ENCODE measurements at regions not wholly inside any gene's neighbourhood (a gene's known extent, or its start where the extent isn't known, plus 50 kb on each side); places are given as distances from the start of the nearest gene placed in this dataset.
"Not testable (repeated sequence)": the region's sequence is repeated elsewhere in the genome, so short reads cannot be mapped to it uniquely, and the experiment has no call there.

DNA sequence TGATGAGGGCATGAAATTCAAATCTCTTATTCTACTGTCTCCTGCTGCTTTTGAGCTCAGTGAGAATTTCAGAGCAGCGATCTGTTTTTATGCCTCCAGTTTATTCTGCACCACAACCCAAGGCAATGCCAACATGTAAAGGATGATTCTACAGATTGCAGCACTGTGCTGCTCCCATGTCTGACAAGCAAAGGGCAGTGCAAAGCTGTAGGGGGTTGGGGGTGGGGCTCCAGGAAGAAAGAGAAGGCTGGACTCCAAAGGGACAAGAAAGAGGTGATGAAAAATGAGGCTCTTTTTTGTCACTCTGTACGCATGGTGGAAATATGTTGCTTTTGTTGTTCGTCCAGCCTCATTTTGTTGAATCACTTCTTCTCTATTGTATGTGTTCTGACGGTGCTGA is 254.6 kb downstream of the STIM2 start:
- no peak overlapping the region for H3K4me3 ChIP-seq (ENCODE audit: low read depth, low read length)
- DNase-seq (ENCODE audit: low read depth) = no peak
- TF ChIP-seq, protein P1, sequence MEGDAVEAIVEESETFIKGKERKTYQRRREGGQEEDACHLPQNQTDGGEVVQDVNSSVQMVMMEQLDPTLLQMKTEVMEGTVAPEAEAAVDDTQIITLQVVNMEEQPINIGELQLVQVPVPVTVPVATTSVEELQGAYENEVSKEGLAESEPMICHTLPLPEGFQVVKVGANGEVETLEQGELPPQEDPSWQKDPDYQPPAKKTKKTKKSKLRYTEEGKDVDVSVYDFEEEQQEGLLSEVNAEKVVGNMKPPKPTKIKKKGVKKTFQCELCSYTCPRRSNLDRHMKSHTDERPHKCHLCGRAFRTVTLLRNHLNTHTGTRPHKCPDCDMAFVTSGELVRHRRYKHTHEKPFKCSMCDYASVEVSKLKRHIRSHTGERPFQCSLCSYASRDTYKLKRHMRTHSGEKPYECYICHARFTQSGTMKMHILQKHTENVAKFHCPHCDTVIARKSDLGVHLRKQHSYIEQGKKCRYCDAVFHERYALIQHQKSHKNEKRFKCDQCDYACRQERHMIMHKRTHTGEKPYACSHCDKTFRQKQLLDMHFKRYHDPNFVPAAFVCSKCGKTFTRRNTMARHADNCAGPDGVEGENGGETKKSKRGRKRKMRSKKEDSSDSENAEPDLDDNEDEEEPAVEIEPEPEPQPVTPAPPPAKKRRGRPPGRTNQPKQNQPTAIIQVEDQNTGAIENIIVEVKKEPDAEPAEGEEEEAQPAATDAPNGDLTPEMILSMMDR (IDR thresholded peaks at IDR 0.05; ENCODE audit: insufficient read depth, low read length) = no peak

DNA sequence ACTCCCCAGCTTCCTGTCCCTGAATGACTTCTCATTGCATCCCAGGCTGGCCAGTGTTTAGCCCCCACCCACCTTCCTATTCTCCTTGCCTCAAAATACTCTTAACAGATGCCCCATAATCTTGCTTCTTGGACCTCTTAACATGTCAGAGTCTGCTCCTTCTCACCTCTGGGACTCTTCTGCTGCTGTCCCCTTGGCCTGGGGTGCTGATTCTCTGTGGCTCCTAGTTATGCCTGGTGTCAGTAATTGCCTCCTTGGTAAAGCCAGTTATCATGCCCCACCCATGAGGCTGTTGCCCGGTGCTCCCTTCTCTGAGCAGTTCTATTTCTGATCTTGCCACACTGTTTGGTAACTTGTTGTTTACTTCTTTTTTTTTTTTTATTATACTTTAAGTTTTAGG is 256.8 kb downstream of the STIM2 start:
- TF ChIP-seq, protein P1 (IDR thresholded peaks at IDR 0.05; ENCODE audit: insufficient read depth, low read length) = no peak
- H3K4me3 ChIP-seq (ENCODE audit: low read depth, low read length) = no peak overlapping the region
- DNase-seq (ENCODE audit: low read depth) = no peak

- DNase-seq (ENCODE audit: low read depth) = no peak
- TF ChIP-seq, protein P1 (IDR thresholded peaks at IDR 0.05; ENCODE audit: insufficient read depth, low read length) = no peak
- H3K4me3 ChIP-seq (ENCODE audit: low read depth, low read length) = no peak overlapping the region
Measured at GRCh38 chr4:27119239-27119638, 258.6 kb downstream of the STIM2 start.

GRCh38 chr4:27121830-27122229 is 261.2 kb downstream of the STIM2 start:
- TF ChIP-seq, protein P1 (IDR thresholded peaks at IDR 0.05; ENCODE audit: insufficient read depth, low read length) = no peak
- no peak for DNase-seq (ENCODE audit: low read depth)
- H3K4me3 ChIP-seq (ENCODE audit: low read depth, low read length) = no peak overlapping the region

DNA sequence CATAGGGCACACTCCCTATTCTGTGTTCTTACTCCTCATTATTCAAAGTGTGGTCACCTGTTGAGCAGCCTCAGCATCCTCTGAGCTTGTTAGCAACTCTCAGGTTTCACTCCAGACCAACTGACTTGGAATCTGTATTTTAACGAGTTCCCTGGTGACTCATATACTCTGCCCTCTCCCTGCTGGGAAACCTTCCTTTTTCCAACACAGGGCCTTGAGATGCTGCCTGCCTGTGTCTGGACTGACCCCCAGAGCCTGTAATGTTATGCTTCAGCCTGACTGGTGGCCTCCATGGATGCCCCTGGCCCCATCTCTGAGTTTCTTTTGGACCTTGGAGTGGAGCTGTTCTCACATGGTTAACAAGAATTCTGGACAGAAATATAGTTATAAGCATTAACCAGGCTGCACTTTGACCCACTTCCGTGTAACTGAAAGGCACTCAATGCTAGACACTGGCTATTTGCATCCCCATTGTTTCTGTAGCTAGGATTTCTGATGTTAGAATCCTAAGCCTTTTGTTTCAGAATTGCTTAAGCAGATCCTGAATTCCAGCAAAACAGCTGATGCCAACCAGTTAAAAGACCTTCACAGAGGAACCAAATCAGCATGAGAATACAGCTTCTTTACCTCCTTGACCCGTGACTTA is 262.6 kb downstream of the STIM2 start:
- DNase-seq (ENCODE audit: low read depth) = no peak
- H3K4me3 ChIP-seq (ENCODE audit: low read depth, low read length) = no peak overlapping the region
- TF ChIP-seq, protein P1 (IDR thresholded peaks at IDR 0.05; ENCODE audit: insufficient read depth, low read length) = no peak

- DNase-seq (ENCODE audit: low read depth) = no peak
- TF ChIP-seq, protein P1 (IDR thresholded peaks at IDR 0.05; ENCODE audit: insufficient read depth, low read length) = no peak
- no peak overlapping the region for H3K4me3 ChIP-seq (ENCODE audit: low read depth, low read length)
Measured at GRCh38 chr4:27123769-27124124, 263.1 kb downstream of the STIM2 start.

DNA sequence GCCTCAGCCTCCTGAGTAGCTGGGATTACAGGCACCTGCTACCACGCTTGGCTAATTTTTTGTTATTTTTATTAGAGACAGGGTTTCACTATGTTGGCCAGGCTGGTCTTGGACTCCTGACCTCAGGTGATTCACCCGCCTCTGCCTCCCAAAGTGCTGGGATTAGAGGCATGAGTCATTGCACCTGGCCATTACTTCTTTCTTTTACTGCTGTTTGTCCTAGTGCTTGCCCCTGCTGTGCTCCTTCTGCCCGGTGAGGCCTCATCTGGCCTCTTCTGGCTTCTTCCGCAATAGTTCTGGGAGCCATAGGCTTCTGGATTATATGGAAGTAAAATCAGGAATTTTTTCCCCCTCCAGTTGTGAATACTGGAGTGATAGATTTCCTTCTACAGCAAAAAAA is 266.3 kb downstream of the STIM2 start:
- H3K4me3 ChIP-seq (ENCODE audit: low read depth, low read length); DNase-seq (ENCODE audit: low read depth): not testable (repeated sequence)

Measured in fibroblast of the aortic adventitia (primary cell).